Lung (tissue), 11 donors: ENCODE measurements at regions not wholly inside any gene's neighbourhood (a gene's known extent, or its start where the extent isn't known, plus 50 kb on each side); places are given as distances from the start of the nearest gene placed in this dataset.

Experiments
- ATAC-seq: fragments of 200-7000 bp; cut with Tn5 transposase; one replicate; pipeline ENCODE4 v1.9.1; 2020; ENCODE audit warnings: moderate number of reproducible peaks; ENCODE audit not compliant: insufficient read depth, low FRiP score
- DNase-seq, 3 donors: peaks; one replicate each; pipeline ENCODE4 v3.0.0-alpha.2; 2013 to 2017
- H3K27ac ChIP-seq, 2 donors: one replicate each; pipeline ENCODE4 v1.5.1; 2013; ENCODE audit warnings: mild to moderate bottlenecking in 2 of 2, moderate library complexity in 2 of 2, control low read depth in 1 of 2, inconsistent platforms in 1 of 2, low read depth in 1 of 2, low read length in 1 of 2
- H3K27me3 ChIP-seq, 3 donors: one replicate each; pipeline ENCODE4 v1.5.1; 2013; ENCODE audit warnings: low read length in 2 of 3; ENCODE audit not compliant: control insufficient read depth in 3 of 3, insufficient read depth in 3 of 3
- H3K36me3 ChIP-seq, 4 donors: one replicate each; pipeline ENCODE4 v1.5.1; 2013; ENCODE audit warnings: low read length in 4 of 4, mild to moderate bottlenecking in 1 of 4, moderate library complexity in 1 of 4; ENCODE audit not compliant: control insufficient read depth in 4 of 4, insufficient read depth in 4 of 4
- H3K4me1 ChIP-seq, 5 donors: one replicate each; pipeline ENCODE4 v1.5.1; 2013; ENCODE audit warnings: low read length in 5 of 5, mild to moderate bottlenecking in 2 of 5, moderate library complexity in 1 of 5; ENCODE audit not compliant: control insufficient read depth in 5 of 5, insufficient read depth in 5 of 5
- H3K4me3 ChIP-seq: one replicate; pipeline ENCODE4 v1.5.1; 2013; ENCODE audit warnings: mild to moderate bottlenecking, control low read depth, moderate library complexity
- H3K9ac ChIP-seq, 2 donors: one replicate each; pipeline ENCODE4 v1.5.1; 2013; ENCODE audit warnings: low read length in 2 of 2, control low read depth in 1 of 2; ENCODE audit not compliant: insufficient read depth in 1 of 2
- H3K9me3 ChIP-seq, 4 donors: one replicate each; pipeline ENCODE4 v1.5.1; 2013; ENCODE audit warnings: low read length in 3 of 4, mild to moderate bottlenecking in 1 of 4, moderate library complexity in 1 of 4; ENCODE audit not compliant: control insufficient read depth in 4 of 4, insufficient read depth in 3 of 4
- WGBS, 2 donors: extraction: QIAGEN DNeasy Blood & Tissue Kit; methylation state at CpG; one replicate each; pipeline ENCODE4 v1.1.7; 2013; 5-methylcytosine and 5-hydroxymethylcytosine counted together
- TF ChIP-seq, protein P1 (sequence below): IDR thresholded peaks from 2 replicates; pipeline ENCODE4 v1.5.1; 2012; ENCODE audit warnings: mild to moderate bottlenecking; ENCODE audit errors: control extremely low read depth, extremely low read depth
- donor health status: control.
- donor health status: control.
- donor health status: Bipolar disorder and iron deficiency.
- donor health status: healthy.
- donor health status: DM: yes; HTN: yes; CAD: no.

DNA sequence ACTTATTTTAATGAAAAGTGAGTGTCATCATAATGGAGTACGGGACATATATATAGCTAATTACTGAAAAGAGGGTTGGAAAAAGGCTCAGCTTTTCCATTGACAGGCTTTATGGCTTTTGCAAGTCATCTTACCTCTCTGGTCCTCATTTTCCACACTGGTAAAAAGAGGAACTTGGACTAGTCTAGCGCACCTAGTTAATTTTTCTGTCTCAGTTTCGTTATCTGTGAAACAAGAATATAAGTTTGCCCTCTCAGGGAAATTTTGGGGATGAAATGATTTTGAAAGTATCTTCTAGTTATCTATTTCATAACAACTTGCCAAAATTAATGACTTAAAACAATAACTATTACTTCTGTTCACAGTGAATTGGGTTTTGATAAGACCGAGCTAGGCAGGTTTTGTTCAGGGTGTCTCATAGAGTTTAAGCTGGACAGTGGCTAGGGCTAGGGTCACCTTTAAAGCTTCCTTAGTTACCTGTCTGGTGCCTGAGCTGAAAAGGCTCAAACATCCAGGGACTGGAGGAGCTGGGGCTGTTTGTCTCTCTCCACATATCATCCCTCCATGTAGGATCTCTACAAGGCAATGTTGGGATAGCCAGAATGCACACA is 91.7 kb downstream of the TYW3 start:
- no peak overlapping the region for H3K27ac ChIP-seq
- whole genome bisulfite sequencing, 2 donors, result 78 to 79% methylated on average over 4 of the region's 4 CpGs
- no peaks in the 10 kb centered on the region for H3K27me3 ChIP-seq
- H3K9me3 ChIP-seq, result no peaks in the 10 kb centered on the region
- H3K36me3 ChIP-seq, result no peaks in the 10 kb centered on the region
- H3K4me3 ChIP-seq, result no peak overlapping the region
- peaks cover 0 to 24% (median 0%) of the 10 kb centered on the region in 5 donors for H3K4me1 ChIP-seq
- DNase-seq (no peak), ATAC-seq (no peak)
- no peak overlapping the region for H3K9ac ChIP-seq
- TF ChIP-seq, protein P1, sequence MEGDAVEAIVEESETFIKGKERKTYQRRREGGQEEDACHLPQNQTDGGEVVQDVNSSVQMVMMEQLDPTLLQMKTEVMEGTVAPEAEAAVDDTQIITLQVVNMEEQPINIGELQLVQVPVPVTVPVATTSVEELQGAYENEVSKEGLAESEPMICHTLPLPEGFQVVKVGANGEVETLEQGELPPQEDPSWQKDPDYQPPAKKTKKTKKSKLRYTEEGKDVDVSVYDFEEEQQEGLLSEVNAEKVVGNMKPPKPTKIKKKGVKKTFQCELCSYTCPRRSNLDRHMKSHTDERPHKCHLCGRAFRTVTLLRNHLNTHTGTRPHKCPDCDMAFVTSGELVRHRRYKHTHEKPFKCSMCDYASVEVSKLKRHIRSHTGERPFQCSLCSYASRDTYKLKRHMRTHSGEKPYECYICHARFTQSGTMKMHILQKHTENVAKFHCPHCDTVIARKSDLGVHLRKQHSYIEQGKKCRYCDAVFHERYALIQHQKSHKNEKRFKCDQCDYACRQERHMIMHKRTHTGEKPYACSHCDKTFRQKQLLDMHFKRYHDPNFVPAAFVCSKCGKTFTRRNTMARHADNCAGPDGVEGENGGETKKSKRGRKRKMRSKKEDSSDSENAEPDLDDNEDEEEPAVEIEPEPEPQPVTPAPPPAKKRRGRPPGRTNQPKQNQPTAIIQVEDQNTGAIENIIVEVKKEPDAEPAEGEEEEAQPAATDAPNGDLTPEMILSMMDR, result no peak

DNA sequence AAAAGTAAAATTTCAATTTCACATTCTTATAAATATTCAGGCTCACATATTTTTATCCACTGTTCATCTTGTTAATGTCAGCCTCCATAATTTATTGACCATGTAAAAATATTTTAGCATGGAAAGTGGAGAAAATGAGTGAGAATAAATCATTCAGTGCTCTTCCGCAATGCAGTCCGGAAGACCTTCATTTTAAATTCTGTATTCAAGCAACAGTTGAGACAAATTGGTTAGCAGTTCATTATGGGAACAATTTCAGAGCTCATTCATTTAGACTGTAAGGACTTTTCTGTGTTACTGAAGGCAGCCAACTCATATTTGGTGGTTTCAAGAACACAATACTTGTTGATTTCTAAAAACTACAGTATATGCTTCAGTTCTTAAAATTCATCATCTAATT is 97.8 kb downstream of the TYW3 start:
- Histone ChIP-seq H3K4me3 (no peak overlapping the region), H3K4me1 (peaks cover 0 to 47% (median 0%) of the 10 kb centered on the region in 5 donors), H3K27ac (no peak overlapping the region), H3K27me3 (no peaks in the 10 kb centered on the region), H3K9me3 (no peaks in the 10 kb centered on the region), H3K36me3 (no peaks in the 10 kb centered on the region), H3K9ac (no peak overlapping the region)
- TF ChIP-seq, protein P1, result no peak
- DNase-seq (peak in 2 of 3 donors; percentile 83 to 93), ATAC-seq (no peak)
- WGBS, 2 donors, result 82 to 84% methylated on average over 2 of the region's 2 CpGs

DNA sequence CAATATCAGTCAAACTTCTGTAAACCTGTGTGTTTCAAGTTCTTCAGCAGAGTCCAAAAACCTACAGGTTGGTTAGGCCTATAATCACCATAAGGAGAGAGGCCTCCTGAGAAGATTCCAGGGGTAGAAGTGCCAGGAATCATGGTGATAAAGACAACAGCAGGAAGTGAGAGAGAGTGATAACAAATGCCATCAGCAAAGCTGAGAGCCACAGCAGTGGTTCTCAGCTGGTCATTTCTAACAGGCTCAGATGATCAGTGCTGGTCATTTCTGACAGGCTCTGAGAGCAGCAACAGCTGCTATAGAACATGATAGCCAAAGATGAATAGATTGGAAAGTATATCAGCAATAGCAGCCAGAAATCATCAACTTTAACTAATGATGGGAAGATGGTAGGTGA is 101.3 kb downstream of the TYW3 start:
- Histone ChIP-seq H3K9ac (no peak overlapping the region), H3K9me3 (no peaks in the 10 kb centered on the region), H3K36me3 (no peaks in the 10 kb centered on the region), H3K4me1 (peaks cover 0 to 39% (median 0%) of the 10 kb centered on the region in 5 donors), H3K4me3 (no peak overlapping the region), H3K27ac (no peak overlapping the region), H3K27me3 (no peaks in the 10 kb centered on the region)
- TF ChIP-seq, protein P1, result no peak
- DNase-seq (peak in 2 of 3 donors; percentile 30 to 57), ATAC-seq (no peak)

DNA sequence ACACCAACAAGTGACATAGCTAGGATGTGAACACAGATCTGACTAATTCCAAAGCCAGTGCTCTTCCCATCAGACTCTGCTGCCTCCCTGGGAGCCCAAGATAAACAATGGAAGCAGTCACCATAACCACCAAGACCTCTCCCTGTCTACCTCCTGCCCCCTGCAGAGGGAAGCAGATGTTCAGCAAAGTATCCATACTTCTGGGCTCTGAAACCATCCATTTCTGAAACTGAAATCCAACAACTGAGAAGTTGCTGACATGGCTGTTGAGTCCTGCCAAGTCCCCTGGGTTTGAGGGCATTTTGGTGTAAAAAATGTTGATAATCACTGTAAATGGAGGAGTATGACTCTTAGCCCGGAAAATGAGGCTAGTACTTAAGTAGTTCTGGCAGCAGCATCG is 102.1 kb downstream of the TYW3 start:
- TF ChIP-seq, protein P1, result no peak
- Histone ChIP-seq H3K9me3 (no peaks in the 10 kb centered on the region), H3K9ac (no peak overlapping the region), H3K36me3 (no peaks in the 10 kb centered on the region), H3K27ac (no peak overlapping the region), H3K27me3 (no peaks in the 10 kb centered on the region), H3K4me1 (peaks cover 0 to 32% (median 0%) of the 10 kb centered on the region in 5 donors), H3K4me3 (no peak overlapping the region)
- 82 to 83% methylated on average over 2 of the region's 2 CpGs for WGBS, 2 donors
- DNase-seq, result peak in 1 of 3 donors; percentile 24
- no peak for ATAC-seq
